ENCODE measurements at regions not wholly inside any gene's neighbourhood (a gene's known extent, or its start where the extent isn't known, plus 50 kb on each side); places are given as distances from the start of the nearest gene placed in this dataset.

DNA sequence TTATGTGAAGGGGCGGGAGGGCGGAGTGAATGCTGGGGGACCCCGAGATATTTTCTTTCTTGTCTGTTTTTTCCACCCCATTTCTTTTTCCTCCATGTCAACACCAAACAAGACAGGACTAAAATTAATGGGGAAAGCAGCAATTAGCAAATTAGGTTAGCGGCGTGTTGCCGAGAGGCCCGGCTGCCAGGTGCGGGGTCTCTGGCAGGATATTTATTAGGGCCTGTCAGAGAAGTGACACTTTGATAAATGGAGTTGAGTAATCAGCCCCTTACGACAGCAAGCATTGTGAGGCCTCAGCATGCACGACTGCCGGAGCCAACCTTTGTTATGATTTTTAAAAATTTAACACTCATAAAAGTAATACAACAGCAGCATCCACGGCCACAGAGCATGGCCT lies 193.8 kb downstream of the DHX35 start:
- Histone ChIP-seq H3K4me1 (replicated peaks) (no peaks in the 10 kb centered on the region), H3K4me3 (no peak overlapping the region), H3K27me3 (replicated peaks) (peaks cover 12% of the 10 kb centered on the region; the same call in 1 of the 2 replicates), H3K27ac (no peak overlapping the region), H3K36me3 (no peaks in the 10 kb centered on the region), H3K9me3 (replicated peaks) (no peaks in the 10 kb centered on the region)
- no peak for DNase-seq (ENCODE audit: low read depth in 1 of 2, low spot score in 2 of 2)

DNA sequence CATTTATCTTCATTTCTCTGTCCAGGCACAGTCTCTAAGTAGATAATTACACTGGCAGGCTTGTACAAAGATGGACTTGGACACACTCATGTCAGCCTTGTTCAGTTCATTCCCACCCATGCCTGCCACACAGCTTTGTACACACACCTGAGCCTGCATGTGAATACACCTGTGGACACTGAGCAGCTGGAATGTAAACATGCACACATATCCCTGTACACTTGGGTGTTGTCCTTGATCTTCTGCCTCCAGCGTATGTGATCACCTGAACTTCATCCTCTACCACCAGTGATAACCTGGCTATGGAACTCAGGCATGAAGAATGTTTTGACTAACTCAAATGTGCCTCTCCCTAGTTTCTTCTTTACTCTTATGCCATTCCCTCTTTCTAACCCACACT lies 190.6 kb downstream of the DHX35 start:
- H3K27ac ChIP-seq = no peak overlapping the region
- DNase-seq (ENCODE audit: low read depth in 1 of 2, low spot score in 2 of 2) = no peak
- no peak overlapping the region for H3K4me3 ChIP-seq
- peaks cover 12% of the 10 kb centered on the region; the same call in 1 of the 2 replicates for H3K27me3 ChIP-seq (replicated peaks)
- H3K4me1 ChIP-seq (replicated peaks) = no peaks in the 10 kb centered on the region
- no peaks in the 10 kb centered on the region for H3K36me3 ChIP-seq
- H3K9me3 ChIP-seq (replicated peaks) = no peaks in the 10 kb centered on the region

DNA sequence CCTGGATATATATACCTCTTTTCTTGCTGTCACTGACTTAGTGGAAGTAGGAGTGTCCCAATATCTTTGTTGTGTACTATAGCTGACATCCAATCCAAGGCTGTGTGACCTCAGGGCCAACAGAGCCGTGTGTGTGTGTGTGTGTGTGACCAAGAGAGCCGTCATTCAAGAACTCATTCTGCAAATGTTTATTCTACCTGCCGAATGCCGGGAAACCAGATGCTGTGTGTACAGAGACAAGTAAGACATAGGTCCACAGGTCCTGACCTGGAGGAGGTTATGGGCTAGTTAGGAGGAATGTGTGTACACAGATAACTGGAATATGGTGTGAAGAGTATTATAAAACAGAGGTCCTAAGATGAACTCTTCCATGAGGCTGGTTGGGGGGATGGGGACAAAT lies 190.0 kb downstream of the DHX35 start:
- DNase-seq (ENCODE audit: low read depth in 1 of 2, low spot score in 2 of 2) = no peak
- Histone ChIP-seq H3K27ac (no peak overlapping the region), H3K27me3 (replicated peaks) (peaks cover 12% of the 10 kb centered on the region; the same call in 1 of the 2 replicates), H3K36me3 (no peaks in the 10 kb centered on the region), H3K4me3 (no peak overlapping the region), H3K9me3 (replicated peaks) (no peaks in the 10 kb centered on the region), H3K4me1 (replicated peaks) (no peaks in the 10 kb centered on the region)

DNA sequence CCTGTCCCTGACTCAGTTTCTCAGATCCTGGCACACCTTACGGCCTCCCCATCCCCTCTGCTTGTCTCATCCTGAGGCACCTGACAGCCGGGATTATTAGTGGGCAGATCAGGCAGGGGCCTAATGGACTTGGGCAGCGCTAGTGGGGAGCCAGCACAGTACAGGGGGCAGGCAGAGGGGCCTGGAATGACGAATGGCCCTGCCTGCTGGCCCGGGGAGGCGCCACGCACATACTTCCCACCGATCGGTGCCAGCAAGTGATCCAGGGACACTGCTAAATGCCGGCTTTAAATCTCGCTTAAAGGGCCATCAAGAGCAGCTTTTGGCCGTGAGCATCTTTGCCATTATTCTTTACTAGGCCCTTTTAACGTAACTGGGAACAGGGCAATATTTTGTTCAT lies 188.4 kb downstream of the DHX35 start:
- Histone ChIP-seq H3K36me3 (no peaks in the 10 kb centered on the region), H3K27me3 (replicated peaks) (peaks cover 12% of the 10 kb centered on the region; the same call in 1 of the 2 replicates), H3K27ac (no peak overlapping the region), H3K9me3 (replicated peaks) (no peaks in the 10 kb centered on the region), H3K4me3 (no peak overlapping the region), H3K4me1 (replicated peaks) (no peaks in the 10 kb centered on the region)
- no peak for DNase-seq (ENCODE audit: low read depth in 1 of 2, low spot score in 2 of 2)

DNA sequence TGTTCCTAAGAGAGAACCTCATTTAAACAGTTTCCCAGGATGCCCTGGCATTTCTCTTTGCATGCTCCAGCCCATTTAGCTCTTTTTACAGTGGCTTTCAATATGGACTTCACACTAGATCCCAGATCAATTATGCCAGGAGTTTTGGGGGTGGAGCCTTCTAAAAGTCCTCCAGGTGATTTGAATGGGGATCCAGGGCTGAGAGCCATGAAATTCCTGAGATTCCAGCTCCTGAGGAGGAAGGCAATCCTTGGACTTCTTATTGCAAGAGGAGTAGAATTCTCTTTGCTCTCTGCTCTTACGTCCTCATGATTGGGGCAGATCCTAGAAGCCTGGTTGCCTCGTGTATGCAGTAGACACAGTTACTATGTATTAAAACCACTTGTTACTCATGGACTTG lies 184.2 kb downstream of the DHX35 start:
- Histone ChIP-seq H3K4me3 (no peak overlapping the region), H3K27me3 (replicated peaks) (no peaks in the 10 kb centered on the region), H3K27ac (no peak overlapping the region), H3K9me3 (replicated peaks) (no peaks in the 10 kb centered on the region), H3K4me1 (replicated peaks) (no peaks in the 10 kb centered on the region), H3K36me3 (no peaks in the 10 kb centered on the region)
- DNase-seq (ENCODE audit: low read depth in 1 of 2, low spot score in 2 of 2) = no peak

DNA sequence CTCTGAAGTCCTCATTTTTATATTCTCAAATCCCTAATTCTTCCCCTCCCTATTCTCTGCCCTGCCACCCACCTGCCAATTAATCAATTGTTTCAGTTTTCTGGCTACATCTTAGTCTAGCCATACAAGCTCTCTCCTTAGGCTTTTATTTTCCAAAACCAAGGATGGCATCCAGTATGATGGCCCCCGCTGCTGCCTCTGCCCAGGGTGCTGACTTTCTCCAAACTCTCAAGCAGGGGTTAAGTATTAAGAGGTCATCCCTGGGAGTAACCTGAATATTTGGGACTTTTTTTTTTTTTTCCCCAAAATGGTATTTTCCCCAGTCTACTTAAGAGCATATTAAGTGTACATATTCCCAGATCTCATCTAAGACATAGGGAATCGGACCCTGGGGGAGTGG lies 183.8 kb downstream of the DHX35 start:
- no peak for DNase-seq (ENCODE audit: low read depth in 1 of 2, low spot score in 2 of 2)
- Histone ChIP-seq H3K27ac (no peak overlapping the region), H3K27me3 (replicated peaks) (no peaks in the 10 kb centered on the region), H3K4me1 (replicated peaks) (no peaks in the 10 kb centered on the region), H3K9me3 (replicated peaks) (no peaks in the 10 kb centered on the region), H3K36me3 (no peaks in the 10 kb centered on the region), H3K4me3 (no peak overlapping the region)

DNA sequence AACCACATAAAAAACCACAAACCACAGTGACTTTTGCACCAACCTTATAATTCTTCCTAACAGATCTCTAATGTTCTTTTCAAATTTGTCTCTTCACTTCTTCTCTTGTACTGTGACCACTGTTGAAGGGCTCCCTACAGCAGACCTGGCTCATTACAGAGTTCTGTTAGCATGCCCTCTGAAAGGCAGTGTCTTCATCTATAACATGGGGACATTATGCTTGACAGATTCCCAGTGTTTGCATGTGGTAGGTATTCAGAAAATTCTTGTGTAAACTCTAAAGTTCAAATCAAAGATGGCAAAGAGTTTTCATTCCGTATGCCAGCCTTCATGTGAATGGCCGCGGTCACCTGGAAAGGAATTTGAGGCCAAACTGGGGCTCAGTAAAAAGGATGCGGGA lies 182.6 kb downstream of the DHX35 start:
- Histone ChIP-seq H3K4me3 (no peak overlapping the region), H3K27me3 (replicated peaks) (no peaks in the 10 kb centered on the region; the same call in 1 of the 2 replicates), H3K9me3 (replicated peaks) (no peaks in the 10 kb centered on the region), H3K4me1 (replicated peaks) (no peaks in the 10 kb centered on the region), H3K36me3 (no peaks in the 10 kb centered on the region), H3K27ac (no peak overlapping the region)
- DNase-seq (ENCODE audit: low read depth in 1 of 2, low spot score in 2 of 2) = no peak

DNA sequence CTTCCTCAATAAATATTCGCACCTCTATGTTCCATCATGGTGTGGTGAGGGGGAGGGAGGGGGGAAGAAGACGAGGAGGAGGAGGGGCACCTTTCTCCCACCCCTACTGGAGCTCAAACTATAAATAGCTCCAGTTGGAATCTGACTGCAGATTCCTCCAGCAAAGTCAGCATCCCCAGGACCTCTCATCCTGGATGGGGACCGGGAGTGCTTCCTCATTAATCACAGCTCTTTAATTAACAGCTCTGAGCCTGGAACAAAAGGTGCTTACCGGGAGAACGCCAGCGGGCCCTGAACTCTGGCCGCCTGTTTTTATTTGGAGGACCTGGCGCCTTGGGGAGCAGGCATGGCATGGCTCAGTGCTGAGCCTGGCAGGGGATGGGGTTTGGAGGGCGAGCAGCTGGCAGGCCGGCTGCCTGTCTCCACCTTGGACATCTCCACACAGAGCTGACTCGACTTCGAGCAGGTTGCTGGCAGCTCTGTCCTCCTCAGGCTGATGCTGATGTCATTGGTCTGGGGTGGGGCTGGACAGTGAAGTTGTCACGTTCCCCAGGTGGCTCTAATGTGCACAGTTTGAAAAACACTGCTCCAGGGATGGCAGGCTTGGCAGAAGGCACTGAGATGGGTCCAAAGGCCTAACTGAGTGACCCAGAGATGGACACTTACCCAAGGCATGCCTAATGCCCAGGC lies 180.4 kb downstream of the DHX35 start:
- no peaks in the 10 kb centered on the region for H3K9me3 ChIP-seq (replicated peaks)
- H3K27ac ChIP-seq = no peak overlapping the region
- H3K4me1 ChIP-seq (replicated peaks) = no peaks in the 10 kb centered on the region

DNA sequence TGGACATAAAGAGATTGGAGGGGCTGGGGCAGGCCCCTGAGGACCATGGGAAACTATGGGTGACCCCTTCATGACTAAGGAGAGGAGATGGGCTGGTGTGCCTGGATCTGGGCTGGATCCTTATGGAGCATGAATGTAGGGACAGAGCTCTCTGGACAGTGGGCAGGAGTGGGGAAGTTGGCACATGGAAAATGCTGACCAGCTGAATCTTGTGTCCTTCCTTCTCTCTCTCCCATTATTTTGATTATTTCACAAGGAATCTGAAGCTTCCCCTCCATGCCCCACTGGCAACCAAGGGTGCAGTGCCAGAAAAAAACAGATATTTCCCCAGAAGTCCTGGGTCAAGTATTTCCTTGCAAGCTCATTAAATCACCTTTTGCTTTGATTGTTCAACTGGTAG lies 175.2 kb downstream of the DHX35 start:
- Histone ChIP-seq H3K27ac (no peak overlapping the region), H3K4me3 (no peak overlapping the region), H3K4me1 (replicated peaks) (no peaks in the 10 kb centered on the region), H3K9me3 (replicated peaks) (no peaks in the 10 kb centered on the region), H3K27me3 (replicated peaks) (no peaks in the 10 kb centered on the region; the same call in 1 of the 2 replicates), H3K36me3 (no peaks in the 10 kb centered on the region)
- DNase-seq (ENCODE audit: low read depth in 1 of 2, low spot score in 2 of 2) = no peak

More for the DNA sequence above, 180.4 kb downstream of the DHX35 start:
- H3K4me3 ChIP-seq = no peak overlapping the region
- no peaks in the 10 kb centered on the region for H3K36me3 ChIP-seq
- H3K27me3 ChIP-seq (replicated peaks) = no peaks in the 10 kb centered on the region; the same call in 1 of the 2 replicates
- DNase-seq (ENCODE audit: low read depth in 1 of 2, low spot score in 2 of 2) = no peak

DNA sequence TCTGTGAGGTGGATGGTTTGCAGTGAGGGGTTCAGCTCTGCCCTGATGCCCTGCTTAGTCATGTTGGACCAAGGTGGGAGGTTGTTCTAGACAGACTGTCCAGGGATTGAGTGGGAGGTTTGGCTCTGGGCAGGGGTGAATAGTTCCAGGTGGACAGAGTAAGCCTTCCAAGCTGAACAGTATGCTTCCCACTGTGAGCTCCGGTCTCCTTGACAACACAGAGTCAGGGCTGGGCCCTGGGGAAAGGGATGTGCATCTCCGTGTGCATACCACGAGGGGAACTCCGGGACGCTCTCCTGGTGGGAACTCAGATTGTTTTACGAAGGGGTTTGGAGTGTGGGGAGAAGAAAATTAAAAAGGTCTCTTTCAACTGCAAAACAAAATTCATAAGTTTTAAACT lies 174.7 kb downstream of the DHX35 start:
- Histone ChIP-seq H3K36me3 (no peaks in the 10 kb centered on the region), H3K4me1 (replicated peaks) (no peaks in the 10 kb centered on the region), H3K27ac (no peak overlapping the region), H3K4me3 (no peak overlapping the region), H3K9me3 (replicated peaks) (no peaks in the 10 kb centered on the region), H3K27me3 (replicated peaks) (no peaks in the 10 kb centered on the region; the same call in 1 of the 2 replicates)
- DNase-seq (ENCODE audit: low read depth in 1 of 2, low spot score in 2 of 2) = no peak

DNA sequence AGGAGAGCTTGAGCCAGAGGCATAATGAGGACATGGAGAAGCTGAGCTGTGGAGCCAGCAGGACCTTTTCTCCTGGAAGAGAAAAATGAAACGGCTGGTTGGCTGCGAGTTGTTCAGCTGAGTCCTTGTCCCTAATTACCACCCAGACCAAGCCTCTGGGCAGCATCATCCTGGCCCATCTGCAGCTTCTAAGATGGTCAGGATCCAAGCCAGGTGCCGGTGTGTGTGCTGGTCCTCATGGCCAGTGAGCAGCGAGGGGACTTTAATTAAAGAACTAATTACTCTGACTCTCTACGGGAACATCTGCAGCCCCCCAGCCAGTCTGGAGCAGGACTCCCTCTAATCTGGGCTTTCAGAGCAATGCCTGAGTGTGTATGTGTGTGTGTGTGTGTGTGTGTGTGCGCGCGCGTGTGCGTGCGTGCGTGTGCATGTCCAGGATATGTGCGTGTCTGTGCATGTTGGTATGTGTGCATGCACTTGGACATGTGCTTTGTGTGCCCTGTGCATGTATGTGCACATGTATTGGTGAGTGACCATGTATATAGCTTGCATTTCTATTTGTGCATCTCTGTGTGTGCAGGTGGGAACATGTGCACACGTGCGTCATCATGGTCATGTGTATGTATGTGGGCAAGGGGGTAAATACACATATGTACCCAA lies 173.9 kb downstream of the DHX35 start:
- Histone ChIP-seq H3K4me1 (replicated peaks) (no peaks in the 10 kb centered on the region), H3K9me3 (replicated peaks) (no peaks in the 10 kb centered on the region), H3K36me3 (no peaks in the 10 kb centered on the region), H3K27ac (no peak overlapping the region), H3K27me3 (replicated peaks) (no peaks in the 10 kb centered on the region; the same call in 1 of the 2 replicates), H3K4me3 (no peak overlapping the region)
- DNase-seq (ENCODE audit: low read depth in 1 of 2, low spot score in 2 of 2) = no peak

DNA sequence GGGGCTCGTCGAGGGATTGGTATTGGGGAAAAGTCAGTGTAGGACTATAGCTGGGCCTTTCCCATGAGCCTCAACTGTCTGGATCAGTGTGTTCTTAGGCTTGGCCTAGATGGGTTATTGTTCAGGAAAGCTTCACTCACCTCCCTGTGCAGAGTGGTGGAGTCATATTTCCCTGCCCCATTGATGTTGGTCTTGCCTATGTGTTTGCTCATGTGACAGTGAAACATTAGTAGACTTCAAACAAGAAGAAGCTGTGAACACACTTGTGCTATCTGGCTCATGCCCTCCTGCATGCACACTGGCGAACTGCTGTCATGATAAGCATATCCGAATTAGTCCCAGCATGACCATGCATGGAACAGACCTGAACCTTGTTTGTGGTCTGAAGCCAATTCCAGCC lies 171.1 kb downstream of the DHX35 start:
- no peaks in the 10 kb centered on the region for H3K9me3 ChIP-seq (replicated peaks)
- DNase-seq (ENCODE audit: low read depth in 1 of 2, low spot score in 2 of 2) = no peak
- no peak overlapping the region for H3K4me3 ChIP-seq
- no peaks in the 10 kb centered on the region; the same call in 1 of the 2 replicates for H3K27me3 ChIP-seq (replicated peaks)
- no peaks in the 10 kb centered on the region for H3K36me3 ChIP-seq
- no peak overlapping the region for H3K27ac ChIP-seq
- H3K4me1 ChIP-seq (replicated peaks) = no peaks in the 10 kb centered on the region

DNA sequence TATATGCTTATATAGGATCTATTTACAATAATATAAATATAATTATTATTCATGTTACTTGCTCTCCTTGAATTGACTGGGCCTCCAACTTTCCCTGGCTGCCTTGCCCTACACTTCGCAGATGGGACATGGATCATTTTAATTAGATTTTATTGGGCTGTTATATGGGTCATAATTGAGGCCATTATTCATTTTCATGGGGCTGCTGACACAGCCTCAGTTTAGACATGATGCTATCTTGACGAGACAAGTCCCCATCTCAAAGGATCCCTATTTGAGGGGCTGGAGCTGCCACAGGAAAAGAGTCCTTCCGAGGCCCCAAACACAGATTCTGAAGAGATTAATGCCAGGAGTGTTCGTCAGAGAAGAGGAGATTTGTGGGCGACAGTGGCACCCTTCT lies 170.4 kb downstream of the DHX35 start:
- DNase-seq (ENCODE audit: low read depth in 1 of 2, low spot score in 2 of 2) = no peak
- Histone ChIP-seq H3K9me3 (replicated peaks) (no peaks in the 10 kb centered on the region), H3K27me3 (replicated peaks) (no peaks in the 10 kb centered on the region; the same call in 1 of the 2 replicates), H3K27ac (no peak overlapping the region), H3K36me3 (no peaks in the 10 kb centered on the region), H3K4me1 (replicated peaks) (no peaks in the 10 kb centered on the region), H3K4me3 (no peak overlapping the region)

DNA sequence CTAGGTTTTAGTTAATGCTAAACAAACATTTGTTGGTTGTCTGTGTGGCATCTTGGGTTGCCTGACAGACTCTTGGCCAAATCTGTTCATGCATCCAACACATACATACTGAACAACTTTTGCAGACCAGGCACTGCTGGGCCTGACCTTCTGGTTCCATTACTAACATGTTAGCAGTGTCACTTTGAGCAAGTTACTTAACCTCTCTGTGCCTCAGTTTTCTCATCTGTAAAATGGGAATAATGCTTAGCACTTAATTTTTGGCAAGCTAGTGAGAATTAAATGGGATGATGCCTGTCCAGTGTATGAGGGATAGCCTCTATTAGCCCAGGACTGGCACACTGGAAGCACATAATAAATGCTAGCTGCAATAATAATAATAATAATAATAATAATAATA lies 169.9 kb downstream of the DHX35 start:
- no peaks in the 10 kb centered on the region; the same call in 1 of the 2 replicates for H3K27me3 ChIP-seq (replicated peaks)

More for the DNA sequence above, 169.9 kb downstream of the DHX35 start:
- Histone ChIP-seq H3K36me3 (no peaks in the 10 kb centered on the region), H3K4me1 (replicated peaks) (no peaks in the 10 kb centered on the region), H3K4me3 (no peak overlapping the region), H3K27ac (no peak overlapping the region), H3K9me3 (replicated peaks) (no peaks in the 10 kb centered on the region)
- no peak for DNase-seq (ENCODE audit: low read depth in 1 of 2, low spot score in 2 of 2)
